ENCODE measurements at regions not wholly inside any gene's neighbourhood (a gene's known extent, or its start where the extent isn't known, plus 50 kb on each side); places are given as distances from the start of the nearest gene placed in this dataset.

DNA sequence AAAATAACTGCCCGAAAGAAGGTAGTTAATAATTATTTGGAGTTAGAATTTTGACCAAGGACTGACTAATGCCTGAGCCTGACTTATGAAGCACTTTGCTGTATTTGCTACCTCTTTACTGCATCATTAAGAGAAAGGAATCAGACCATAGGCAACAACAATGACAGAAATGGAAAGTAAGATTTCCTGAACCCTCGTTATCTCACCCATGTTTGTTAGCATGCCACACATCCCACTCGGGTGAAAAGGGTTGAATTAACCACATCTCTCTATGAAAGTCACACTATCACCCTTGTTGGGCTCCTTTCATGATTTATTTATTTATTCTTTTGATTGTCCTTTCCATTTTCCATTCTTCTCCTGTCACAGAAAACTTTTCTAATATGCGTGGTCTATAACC is 59.6 kb downstream of the OLIG3 start:
- H3K9me3 ChIP-seq, result peaks cover 5% of the 10 kb centered on the region; the same call in 1 of the 2 replicates
- H3K4me3 ChIP-seq, result no peak overlapping the region
- no peaks in the 10 kb centered on the region for H3K27me3 ChIP-seq (ENCODE audit: low read depth)
- H3K4me1 ChIP-seq, result peaks cover 3% of the 10 kb centered on the region
- in situ Hi-C loops (cut with MboI; ENCODE audit: low sequenced_read_pairs), result no loop called here
- no peaks in the 10 kb centered on the region for H3K36me3 ChIP-seq (replicated peaks)
- DNase-seq (ENCODE audit: low spot score in 2 of 2), result no peak

GRCh38 chr6:137432054-137432611 is 62.1 kb downstream of the OLIG3 start:
- H3K4me1 ChIP-seq, result no peaks in the 10 kb centered on the region
- no peaks in the 10 kb centered on the region for H3K9me3 ChIP-seq
- no peaks in the 10 kb centered on the region for H3K36me3 ChIP-seq (replicated peaks)
- H3K4me3 ChIP-seq, result no peak overlapping the region
- in situ Hi-C loops (cut with MboI; ENCODE audit: low sequenced_read_pairs), result no loop called here
- H3K27me3 ChIP-seq (ENCODE audit: low read depth), result no peaks in the 10 kb centered on the region
- no peak for DNase-seq (ENCODE audit: low spot score in 2 of 2)

GRCh38 chr6:137430954-137431353 is 63.2 kb downstream of the OLIG3 start:
- Histone ChIP-seq H3K4me1 (no peaks in the 10 kb centered on the region), H3K4me3 (no peak overlapping the region), H3K9me3 (no peaks in the 10 kb centered on the region), H3K36me3 (replicated peaks) (no peaks in the 10 kb centered on the region), H3K27me3 (ENCODE audit: low read depth) (no peaks in the 10 kb centered on the region)
- in situ Hi-C loops (cut with MboI; ENCODE audit: low sequenced_read_pairs), result no loop called here
- no peak for DNase-seq (ENCODE audit: low spot score in 2 of 2)

DNA sequence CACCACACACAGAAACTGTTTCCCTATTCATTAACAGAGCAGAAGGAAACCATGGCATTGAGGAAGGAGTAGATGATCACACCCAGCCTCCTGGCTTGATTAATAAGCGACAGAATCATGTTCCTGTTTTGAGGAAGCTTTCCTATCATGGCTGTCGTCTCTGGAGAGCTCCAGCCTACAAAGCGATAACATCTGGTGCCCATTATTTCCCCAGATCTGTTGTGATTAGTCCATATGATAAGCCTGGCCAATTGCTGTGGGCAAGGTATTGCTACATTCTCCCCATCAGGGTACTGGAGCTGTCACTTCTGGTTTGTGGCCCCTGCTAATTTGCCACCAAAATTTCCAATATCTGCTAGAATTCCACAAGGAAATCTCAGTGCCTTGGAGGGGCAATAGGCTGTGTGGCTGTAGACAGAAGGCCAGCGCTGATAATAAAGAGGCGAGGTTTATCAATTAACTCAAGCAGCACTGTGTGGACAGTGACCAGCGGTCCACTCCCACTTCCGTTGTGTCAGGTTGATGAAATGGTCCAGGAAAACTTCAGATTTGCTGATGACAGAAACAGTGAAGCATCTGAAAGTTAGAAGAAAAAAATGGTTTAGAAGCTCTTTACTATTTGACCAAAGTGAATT is 66.4 kb downstream of the OLIG3 start:
- in situ Hi-C loops (cut with MboI; ENCODE audit: low sequenced_read_pairs), result no loop called here
- Histone ChIP-seq H3K36me3 (replicated peaks) (no peaks in the 10 kb centered on the region), H3K9me3 (no peaks in the 10 kb centered on the region), H3K27me3 (ENCODE audit: low read depth) (no peaks in the 10 kb centered on the region), H3K4me1 (peaks cover 11% of the 10 kb centered on the region), H3K4me3 (no peak overlapping the region)
- no peak for DNase-seq (ENCODE audit: low spot score in 2 of 2)

DNA sequence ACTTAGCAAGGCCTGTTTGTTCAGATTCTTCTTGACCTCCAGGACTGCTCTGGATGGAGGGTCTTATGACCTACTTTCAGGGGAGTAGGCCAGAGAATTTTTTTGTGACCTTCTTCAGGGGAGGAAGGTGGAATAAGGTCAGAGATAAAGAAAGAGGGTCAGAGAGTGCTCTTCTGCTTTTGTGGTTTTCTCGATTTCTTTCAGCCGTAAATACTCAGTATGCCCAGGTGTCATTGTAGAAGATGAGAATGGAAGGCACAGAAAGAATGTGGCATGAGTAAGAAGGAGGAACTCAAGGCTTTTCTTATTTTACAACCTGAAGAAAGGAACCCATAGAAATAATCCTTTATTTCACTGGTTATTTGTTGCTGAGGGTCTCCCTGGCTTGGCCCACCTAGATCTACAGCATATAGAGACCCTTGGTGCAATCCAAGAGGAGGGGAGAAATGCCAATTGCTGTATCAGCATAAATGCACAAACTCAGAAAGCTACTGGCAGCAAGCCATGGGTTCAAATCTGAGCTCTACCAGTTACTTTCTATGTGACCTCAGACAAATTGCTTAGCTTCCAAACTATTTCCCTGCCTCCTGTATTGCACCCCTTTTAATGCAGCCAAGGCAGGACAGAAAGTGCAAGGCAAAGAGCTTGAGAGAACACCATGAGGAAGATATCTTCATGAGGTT is 68.0 kb downstream of the OLIG3 start:
- H3K4me3 ChIP-seq, result no peak overlapping the region

DNA sequence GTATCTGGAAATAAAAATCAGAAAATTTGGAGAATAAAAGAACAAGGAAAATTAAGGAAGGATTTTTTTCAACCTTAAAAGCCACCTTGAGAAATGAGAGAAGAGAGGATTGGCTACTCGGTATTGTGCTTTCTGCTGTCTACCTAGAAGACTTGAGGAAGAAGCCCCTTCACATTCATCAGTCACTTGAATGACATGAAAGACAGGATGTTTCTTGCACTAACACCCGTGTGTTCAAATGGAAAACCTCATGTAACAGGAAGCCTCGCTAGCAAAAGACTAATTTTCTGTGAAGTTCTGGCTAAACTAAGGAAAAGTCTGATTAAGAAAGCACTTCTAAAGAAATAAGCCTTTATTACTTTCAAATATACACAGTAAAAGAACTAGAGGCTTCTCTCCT is 69.9 kb downstream of the OLIG3 start:
- H3K4me3 ChIP-seq, result no peak overlapping the region
- in situ Hi-C loops (cut with MboI; ENCODE audit: low sequenced_read_pairs), result no loop called here
- H3K9me3 ChIP-seq, result no peaks in the 10 kb centered on the region
- peak in 1 of 2 experiments; percentile 17 for DNase-seq (ENCODE audit: low spot score in 2 of 2)
- H3K36me3 ChIP-seq (replicated peaks), result no peaks in the 10 kb centered on the region
- peaks cover 11% of the 10 kb centered on the region for H3K4me1 ChIP-seq
- no peaks in the 10 kb centered on the region for H3K27me3 ChIP-seq (ENCODE audit: low read depth)

More for the DNA sequence above, 68.0 kb downstream of the OLIG3 start:
- no peak for DNase-seq (ENCODE audit: low spot score in 2 of 2)
- no peaks in the 10 kb centered on the region for H3K27me3 ChIP-seq (ENCODE audit: low read depth)
- H3K4me1 ChIP-seq, result peaks cover 11% of the 10 kb centered on the region
- no peaks in the 10 kb centered on the region for H3K36me3 ChIP-seq (replicated peaks)
- in situ Hi-C loops (cut with MboI; ENCODE audit: low sequenced_read_pairs), result no loop called here
- no peaks in the 10 kb centered on the region for H3K9me3 ChIP-seq

DNA sequence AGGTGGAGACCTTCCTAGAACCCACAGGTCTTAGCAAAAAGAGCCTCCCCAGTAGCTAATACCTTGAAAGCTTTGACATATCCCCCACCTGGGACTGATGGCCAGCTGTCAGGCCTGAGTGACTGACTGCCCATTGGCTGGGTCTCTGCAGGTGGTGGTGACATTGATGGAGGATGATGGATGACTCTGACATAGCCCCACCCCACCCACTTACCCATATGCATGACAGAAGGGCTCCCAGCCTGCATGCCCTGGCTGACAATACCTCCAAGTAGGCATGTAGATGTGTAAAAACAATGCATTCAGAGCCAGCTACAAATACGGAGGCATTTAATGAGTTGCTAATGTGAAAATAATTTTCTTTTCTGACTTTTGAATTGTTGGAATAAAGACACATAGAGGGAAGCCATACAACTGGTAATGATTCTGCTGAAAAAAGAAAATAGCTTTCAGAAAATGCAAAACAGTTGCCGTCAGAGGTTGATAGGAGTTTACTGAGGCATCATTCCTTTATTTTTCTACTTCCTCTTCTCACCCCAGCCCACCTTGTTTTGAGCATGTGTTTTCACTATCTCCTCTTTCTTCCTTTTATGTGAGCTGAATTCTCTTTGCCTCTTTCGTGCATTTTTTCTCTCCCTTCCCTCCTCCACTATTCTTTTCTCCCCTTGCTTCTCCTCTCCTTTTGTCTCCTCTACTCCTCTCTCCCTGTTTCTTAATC is 70.6 kb downstream of the OLIG3 start:
- H3K27me3 ChIP-seq (ENCODE audit: low read depth), result no peaks in the 10 kb centered on the region
- in situ Hi-C loops (cut with MboI; ENCODE audit: low sequenced_read_pairs), result no loop called here
- H3K4me1 ChIP-seq, result peaks cover 11% of the 10 kb centered on the region
- no peaks in the 10 kb centered on the region for H3K9me3 ChIP-seq
- H3K4me3 ChIP-seq, result no peak overlapping the region
- peak; percentile 79 to 81 for DNase-seq (ENCODE audit: low spot score in 2 of 2)
- H3K36me3 ChIP-seq (replicated peaks), result no peaks in the 10 kb centered on the region

DNA sequence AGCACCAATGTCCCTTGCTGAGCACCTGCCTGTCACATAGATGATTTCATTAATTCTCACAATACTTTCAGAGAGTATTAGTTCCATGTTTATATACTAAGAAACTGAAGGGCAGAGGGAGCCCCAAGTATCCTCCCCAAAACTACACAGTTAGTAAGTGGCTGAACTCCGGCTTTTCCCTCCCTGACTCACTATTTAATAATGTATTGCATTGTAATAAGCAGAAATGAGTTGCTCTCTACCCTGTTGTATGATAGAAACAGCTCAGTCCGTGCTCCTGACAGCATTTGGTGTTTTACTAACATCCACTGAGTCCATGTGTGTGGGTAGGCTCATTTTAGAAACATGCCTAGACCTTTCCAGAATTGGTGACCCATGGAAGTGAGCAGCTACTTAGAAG is 76.8 kb downstream of the OLIG3 start:
- Histone ChIP-seq H3K27me3 (ENCODE audit: low read depth) (no peaks in the 10 kb centered on the region), H3K4me3 (no peak overlapping the region), H3K4me1 (peaks cover 5% of the 10 kb centered on the region), H3K36me3 (replicated peaks) (no peaks in the 10 kb centered on the region), H3K9me3 (no peaks in the 10 kb centered on the region)
- in situ Hi-C loops (cut with MboI; ENCODE audit: low sequenced_read_pairs), result no loop called here
- no peak for DNase-seq (ENCODE audit: low spot score in 2 of 2)

- Histone ChIP-seq H3K36me3 (replicated peaks) (no peaks in the 10 kb centered on the region), H3K27me3 (ENCODE audit: low read depth) (no peaks in the 10 kb centered on the region), H3K9me3 (no peaks in the 10 kb centered on the region), H3K4me3 (no peak overlapping the region), H3K4me1 (peaks cover 5% of the 10 kb centered on the region)
- no peak for DNase-seq (ENCODE audit: low spot score in 2 of 2)
- in situ Hi-C loops (cut with MboI; ENCODE audit: low sequenced_read_pairs), result no loop called here
Observed at GRCh38 chr6:137416376-137417109, 77.7 kb downstream of the OLIG3 start.

GRCh38 chr6:137415834-137416190 is 78.4 kb downstream of the OLIG3 start:
- H3K4me3 ChIP-seq, result no peak overlapping the region
- no peaks in the 10 kb centered on the region for H3K9me3 ChIP-seq
- in situ Hi-C loops (cut with MboI; ENCODE audit: low sequenced_read_pairs), result no loop called here
- DNase-seq (ENCODE audit: low spot score in 2 of 2), result no peak
- H3K36me3 ChIP-seq (replicated peaks), result no peaks in the 10 kb centered on the region
- peaks cover 5% of the 10 kb centered on the region for H3K4me1 ChIP-seq
- no peaks in the 10 kb centered on the region for H3K27me3 ChIP-seq (ENCODE audit: low read depth)

- Histone ChIP-seq H3K36me3 (replicated peaks) (no peaks in the 10 kb centered on the region), H3K4me3 (0 out of 2 replicates have a peak overlapping the region, but pooled peaks have one; percentile 4), H3K27me3 (ENCODE audit: low read depth) (no peaks in the 10 kb centered on the region), H3K4me1 (peaks cover 5% of the 10 kb centered on the region), H3K9me3 (no peaks in the 10 kb centered on the region)
- DNase-seq (ENCODE audit: low spot score in 2 of 2), result peak; percentile 69 to 71
- in situ Hi-C loops (cut with MboI; ENCODE audit: low sequenced_read_pairs), result no loop called here
Observed at GRCh38 chr6:137415127-137415833, 78.9 kb downstream of the OLIG3 start.

DNA sequence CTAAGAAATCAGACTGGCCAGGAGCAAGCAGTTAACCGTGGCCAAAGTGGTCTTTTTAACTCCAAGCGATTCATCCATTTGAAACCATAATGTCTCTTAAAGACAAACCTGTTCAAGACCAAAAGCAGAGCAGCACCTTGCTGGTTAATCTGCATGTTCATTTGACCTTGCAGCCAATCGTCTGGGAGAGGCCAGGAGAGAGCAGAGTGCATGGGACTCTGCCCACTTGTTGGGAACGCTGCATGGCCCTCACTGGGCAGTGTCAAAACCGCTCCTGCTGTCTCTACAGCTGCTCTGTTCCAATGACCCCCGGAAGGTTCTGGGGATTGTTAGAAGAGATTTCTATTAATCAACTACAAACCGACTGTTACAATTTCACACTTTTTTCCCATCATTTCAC is 79.6 kb downstream of the OLIG3 start:
- in situ Hi-C loops (cut with MboI; ENCODE audit: low sequenced_read_pairs), result no loop called here
- H3K4me3 ChIP-seq, result no peak overlapping the region
- H3K4me1 ChIP-seq, result peaks cover 5% of the 10 kb centered on the region

GRCh38 chr6:137413482-137413881 is 80.7 kb downstream of the OLIG3 start:
- in situ Hi-C loops (cut with MboI; ENCODE audit: low sequenced_read_pairs), result no loop called here
- Histone ChIP-seq H3K36me3 (replicated peaks) (no peaks in the 10 kb centered on the region), H3K9me3 (no peaks in the 10 kb centered on the region), H3K4me1 (peaks cover 5% of the 10 kb centered on the region), H3K27me3 (ENCODE audit: low read depth) (no peaks in the 10 kb centered on the region), H3K4me3 (no peak overlapping the region)
- DNase-seq (ENCODE audit: low spot score in 2 of 2), result no peak

More for the DNA sequence above, 79.6 kb downstream of the OLIG3 start:
- Histone ChIP-seq H3K9me3 (no peaks in the 10 kb centered on the region), H3K27me3 (ENCODE audit: low read depth) (no peaks in the 10 kb centered on the region), H3K36me3 (replicated peaks) (no peaks in the 10 kb centered on the region)
- no peak for DNase-seq (ENCODE audit: low spot score in 2 of 2)
